GM12865 (cell line): ENCODE measurements at regions not wholly inside any gene's neighbourhood (a gene's known extent, or its start where the extent isn't known, plus 50 kb on each side); places are given as distances from the start of the nearest gene placed in this dataset.

Source experiments
- DNase-seq: peaks from one replicate; pipeline ENCODE4 v3.0.0; 2010; ENCODE audit warnings: low read depth
- H3K4me3 ChIP-seq: 2 replicates; pipeline ENCODE4 v1.5.1; 2011; ENCODE audit warnings: mild to moderate bottlenecking, low read depth, low read length, control low read depth
- TF ChIP-seq, protein P1 (sequence below): IDR thresholded peaks from 2 replicates; pipeline ENCODE4 v1.5.1; 2011; ENCODE audit warnings: low read length, control low read depth, low read depth, inconsistent platforms; ENCODE audit not compliant: insufficient read depth; ENCODE audit errors: missing control alignments

GRCh38 chr3:165491487-165491886 lies 295.3 kb upstream of the SLITRK3 start:
- no peak for DNase-seq
- H3K4me3 ChIP-seq: no peak overlapping the region
- TF ChIP-seq, protein P1, sequence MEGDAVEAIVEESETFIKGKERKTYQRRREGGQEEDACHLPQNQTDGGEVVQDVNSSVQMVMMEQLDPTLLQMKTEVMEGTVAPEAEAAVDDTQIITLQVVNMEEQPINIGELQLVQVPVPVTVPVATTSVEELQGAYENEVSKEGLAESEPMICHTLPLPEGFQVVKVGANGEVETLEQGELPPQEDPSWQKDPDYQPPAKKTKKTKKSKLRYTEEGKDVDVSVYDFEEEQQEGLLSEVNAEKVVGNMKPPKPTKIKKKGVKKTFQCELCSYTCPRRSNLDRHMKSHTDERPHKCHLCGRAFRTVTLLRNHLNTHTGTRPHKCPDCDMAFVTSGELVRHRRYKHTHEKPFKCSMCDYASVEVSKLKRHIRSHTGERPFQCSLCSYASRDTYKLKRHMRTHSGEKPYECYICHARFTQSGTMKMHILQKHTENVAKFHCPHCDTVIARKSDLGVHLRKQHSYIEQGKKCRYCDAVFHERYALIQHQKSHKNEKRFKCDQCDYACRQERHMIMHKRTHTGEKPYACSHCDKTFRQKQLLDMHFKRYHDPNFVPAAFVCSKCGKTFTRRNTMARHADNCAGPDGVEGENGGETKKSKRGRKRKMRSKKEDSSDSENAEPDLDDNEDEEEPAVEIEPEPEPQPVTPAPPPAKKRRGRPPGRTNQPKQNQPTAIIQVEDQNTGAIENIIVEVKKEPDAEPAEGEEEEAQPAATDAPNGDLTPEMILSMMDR: no peak

DNA sequence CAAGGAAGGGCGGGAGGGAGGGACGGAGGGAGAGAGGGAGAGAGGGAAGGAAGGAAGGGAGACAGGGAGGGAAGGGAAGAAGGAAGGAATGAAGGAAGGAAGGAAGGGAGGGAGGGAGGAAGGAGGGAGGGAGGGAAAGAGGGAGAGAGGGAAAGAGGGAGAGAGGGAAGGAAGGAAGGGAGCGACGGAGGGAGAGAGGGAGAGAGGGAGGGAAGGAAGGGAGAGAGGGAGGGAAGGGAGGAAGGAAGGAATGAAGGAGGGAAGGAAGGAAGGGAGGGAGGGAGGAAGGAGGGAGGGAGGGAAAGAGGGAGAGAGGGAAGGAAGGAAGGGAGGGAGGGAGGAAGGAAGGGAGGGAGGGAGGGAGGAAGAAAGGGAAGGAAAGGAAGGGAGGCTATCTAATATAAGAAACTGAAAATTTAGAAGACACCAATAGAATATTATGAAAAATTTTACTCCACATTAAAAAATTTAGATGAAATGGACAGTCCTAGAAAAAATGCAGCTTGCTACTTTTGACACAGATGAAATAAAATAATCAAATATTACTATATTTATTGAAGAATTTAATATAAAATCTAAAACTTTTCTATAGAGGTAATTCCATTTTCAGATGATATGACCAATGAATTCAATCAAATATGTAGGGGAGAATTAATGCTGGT lies 280.3 kb upstream of the SLITRK3 start:
- no peak for DNase-seq
- TF ChIP-seq, protein P1: no peak
- H3K4me3 ChIP-seq: no peak overlapping the region

GRCh38 chr3:165466856-165467255 lies 270.7 kb upstream of the SLITRK3 start:
- TF ChIP-seq, protein P1: no peak
- DNase-seq: no peak
- H3K4me3 ChIP-seq: no peak overlapping the region

DNA sequence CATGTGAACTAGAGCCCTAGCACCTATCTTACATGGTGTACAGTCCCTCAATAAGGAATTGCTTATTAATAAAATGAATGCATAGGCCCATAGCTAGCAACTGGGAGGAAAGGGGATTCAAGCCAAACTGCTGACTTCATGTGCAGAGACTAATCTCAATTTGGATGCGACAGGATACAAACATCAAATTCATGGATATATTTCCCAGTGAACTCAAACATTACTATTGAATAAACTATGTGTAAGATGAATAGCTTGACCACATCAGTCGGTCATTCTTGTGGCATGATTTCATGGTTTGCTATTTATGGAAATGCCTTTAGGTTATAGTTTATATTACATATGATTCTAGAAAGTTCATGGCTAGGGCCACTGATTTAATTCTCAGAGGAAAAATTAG lies 268.6 kb upstream of the SLITRK3 start:
- TF ChIP-seq, protein P1: no peak
- no peak overlapping the region for H3K4me3 ChIP-seq
- DNase-seq: no peak

DNA sequence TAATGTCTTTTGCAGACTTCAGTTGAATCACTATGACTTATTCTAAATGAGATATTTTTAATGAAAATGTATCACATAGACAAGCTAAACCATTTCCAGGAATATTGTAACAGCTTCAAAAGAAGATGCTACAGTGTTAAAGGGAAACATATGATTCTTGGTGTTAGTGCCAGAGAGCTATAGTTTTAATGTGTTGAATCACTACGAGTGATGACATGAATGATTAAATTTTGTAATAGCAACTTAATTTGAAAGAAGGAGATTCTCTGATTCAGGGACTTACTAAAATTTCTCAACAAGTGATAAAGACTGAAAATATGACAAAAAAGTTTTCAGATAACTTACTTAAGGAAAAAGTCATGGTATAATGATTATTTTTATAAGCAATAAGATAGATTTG lies 267.3 kb upstream of the SLITRK3 start:
- TF ChIP-seq, protein P1: no peak
- H3K4me3 ChIP-seq: no peak overlapping the region
- no peak for DNase-seq

DNA sequence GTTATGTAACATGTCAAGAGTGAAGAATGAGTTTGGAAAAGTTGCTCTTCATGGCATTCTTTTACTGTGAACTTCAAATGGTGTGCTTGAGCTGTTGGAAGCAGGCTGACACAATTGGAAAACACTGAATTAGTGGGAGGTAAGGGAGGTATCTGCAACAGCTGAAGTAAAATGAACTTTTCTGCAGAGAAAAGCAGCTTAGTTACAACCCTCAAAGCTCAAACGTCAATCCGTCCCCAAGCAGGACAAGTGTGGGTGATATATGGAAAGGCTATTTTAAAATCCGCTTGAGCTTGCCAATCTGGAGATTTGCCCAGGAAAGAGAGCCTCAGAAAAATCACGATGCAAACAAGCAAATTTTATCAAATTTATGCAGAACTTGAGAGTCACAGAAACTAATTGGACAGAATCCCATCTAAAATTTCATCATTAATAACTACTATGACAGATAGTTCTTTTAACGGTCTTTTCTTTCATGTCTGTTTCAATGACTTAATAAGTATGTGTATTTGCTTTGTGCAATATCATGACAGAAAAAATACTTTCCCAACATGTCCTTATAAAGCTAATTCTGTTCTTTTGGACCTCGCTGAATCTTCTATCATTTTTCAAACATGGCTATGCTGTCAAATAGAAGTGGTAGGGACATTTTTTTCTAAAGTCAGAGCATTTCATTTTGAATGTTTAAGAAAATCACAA lies 266.6 kb upstream of the SLITRK3 start:
- no peak overlapping the region for H3K4me3 ChIP-seq
- DNase-seq: no peak
- TF ChIP-seq, protein P1: no peak
